GM23338 (cell line): ENCODE measurements at regions not wholly inside any gene's neighbourhood (a gene's known extent, or its start where the extent isn't known, plus 50 kb on each side); places are given as distances from the start of the nearest gene placed in this dataset.

Experiments used
- CREB1 ChIP-seq: fragments of 250-450 bp; sonication (Bioruptor Pico); IDR thresholded peaks from 2 replicates; pipeline ENCODE4 v1.5.0; 2020; ENCODE audit warnings: low read depth, mild to moderate bottlenecking, moderate library complexity
- CTCF ChIP-seq, 2 experiments: fragments of 200-600 bp in 1 of 2; sonication (generic) in 1 of 2; conservative IDR thresholded peaks; 2 replicates each; pipeline versions ENCODE4 v1.5.1 to v1.6.1; 2016 to 2017; ENCODE audit warnings: antibody characterized with exemption in 2 of 2, low read depth in 2 of 2, mild to moderate bottlenecking in 2 of 2, moderate library complexity in 1 of 2
- ETS1 ChIP-seq: IDR thresholded peaks from 2 replicates; pipeline ENCODE4 v1.6.1; 2016; ENCODE audit warnings: antibody characterized with exemption
- EZH2 ChIP-seq: fragments of 200-600 bp; sonication (generic); IDR thresholded peaks from one replicate; pipeline ENCODE4 v1.8.0; 2017; ENCODE audit warnings: antibody characterized with exemption, mild to moderate bottlenecking, low read depth; ENCODE audit not compliant: unreplicated experiment
- EZH2phosphoT487 ChIP-seq: fragments of 200-600 bp; sonication (generic); IDR thresholded peaks from one replicate; pipeline ENCODE4 v1.8.1; 2018; ENCODE audit warnings: antibody characterized with exemption; ENCODE audit not compliant: unreplicated experiment
- JUNB ChIP-seq: IDR thresholded peaks from one replicate; pipeline ENCODE4 v1.6.1; 2016; ENCODE audit warnings: antibody characterized with exemption; ENCODE audit not compliant: unreplicated experiment
- NANOG ChIP-seq: IDR thresholded peaks from 2 replicates; pipeline ENCODE4 v1.6.1; 2016; ENCODE audit warnings: antibody characterized with exemption, borderline replicate concordance
- POLR2AphosphoS5 ChIP-seq: IDR thresholded peaks from 2 replicates; pipeline ENCODE4 v1.6.1; 2016; ENCODE audit warnings: antibody characterized with exemption, low read depth
- REST ChIP-seq: IDR thresholded peaks from one replicate; pipeline ENCODE4 v1.6.1; 2018; ENCODE audit warnings: antibody characterized with exemption; ENCODE audit not compliant: unreplicated experiment
- ZNF114 ChIP-seq: fragments of 250-450 bp; sonication (Bioruptor Pico); IDR thresholded peaks from 2 replicates; pipeline ENCODE4 v1.5.0; 2020; ENCODE audit warnings: mild to moderate bottlenecking, moderate library complexity
- ZNF331 ChIP-seq: fragments of 250-450 bp; sonication (Bioruptor Pico); IDR thresholded peaks from 2 replicates; pipeline ENCODE4 v1.5.0; 2020; ENCODE audit warnings: low read depth, mild to moderate bottlenecking, moderate library complexity
- ZNF462 ChIP-seq: fragments of 250-450 bp; sonication (Bioruptor Pico); IDR thresholded peaks from 2 replicates; pipeline ENCODE4 v1.5.0; 2020; ENCODE audit warnings: mild to moderate bottlenecking, moderate library complexity

GRCh38 chr1:221154932-221155331, 275.7 kb downstream of the HLX start:
- TF ChIP-seq CTCF (conservative IDR thresholded peaks at IDR 0.05; ENCODE audit: low read depth in 2 of 2) (no peak), EZH2phosphoT487 (no peak), EZH2 (no peak), ETS1 (no peak), POLR2AphosphoS5 (no peak), ZNF462 (CRISPR knock-in tag) (no peak), CREB1 (CRISPR knock-in tag) (no peak), REST (no peak), JUNB (no peak), ZNF114 (CRISPR knock-in tag) (no peak), ZNF331 (CRISPR knock-in tag) (no peak), NANOG (no peak)
